HCT116 (cell line): ENCODE measurements at regions not wholly inside any gene's neighbourhood (a gene's known extent, or its start where the extent isn't known, plus 50 kb on each side); places are given as distances from the start of the nearest gene placed in this dataset.

Experiments used
- CBX3 ChIP-seq: IDR thresholded peaks from 2 replicates; pipeline ENCODE4 v1.6.1; 2012; ENCODE audit warnings: low read depth
- CEBPB ChIP-seq: IDR thresholded peaks from 2 replicates; pipeline ENCODE4 v1.6.1; 2012; ENCODE audit warnings: low read depth
- ELF1 ChIP-seq: IDR thresholded peaks from 2 replicates; pipeline ENCODE4 v1.6.1; 2012; ENCODE audit warnings: low read depth, borderline replicate concordance
- EZH2 ChIP-seq: fragments of 200-600 bp; sonication (generic); IDR thresholded peaks from 2 replicates; pipeline ENCODE4 v1.6.1; 2017; ENCODE audit warnings: antibody characterized with exemption, mixed run types
- POLR2A ChIP-seq: IDR thresholded peaks from 2 replicates; pipeline ENCODE4 v1.7.0; 2011; ENCODE audit warnings: borderline replicate concordance; ENCODE audit not compliant: insufficient read depth, insufficient read length; ENCODE audit errors: extremely low read depth
- POLR2AphosphoS5 ChIP-seq: IDR thresholded peaks from 2 replicates; pipeline ENCODE4 v1.6.1; 2011; ENCODE audit warnings: mild to moderate bottlenecking, low read depth, low read length, moderate library complexity
- SP1 ChIP-seq: IDR thresholded peaks from 2 replicates; pipeline ENCODE4 v1.6.1; 2012; ENCODE audit warnings: low read depth
- TCF7L2 ChIP-seq: IDR thresholded peaks from 2 replicates; pipeline ENCODE4 v1.7.0; 2011; ENCODE audit warnings: borderline replicate concordance, inconsistent platforms; ENCODE audit not compliant: insufficient read depth, insufficient read length; ENCODE audit errors: extremely low read depth
- TF ChIP-seq, protein P1 (sequence below), 3 experiments: fragments of 200-600 bp in 1 of 3; sonication (generic) in 1 of 3; IDR thresholded peaks in 2 of 3; conservative IDR thresholded peaks in 1 of 3; 2 replicates each; pipeline ENCODE4 v1.5.1; 2012 to 2017; ENCODE audit warnings: low read depth in 2 of 3, low read length in 2 of 3, antibody characterized with exemption in 1 of 3, borderline replicate concordance in 1 of 3, control low read depth in 1 of 3, mild to moderate bottlenecking in 1 of 3, mixed read lengths in 1 of 3, mixed run types in 1 of 3, moderate library complexity in 1 of 3; ENCODE audit not compliant: insufficient read depth in 1 of 3
- TF ChIP-seq, protein P2 (sequence below): IDR thresholded peaks from 2 replicates; pipeline ENCODE4 v1.6.1; 2012

DNA sequence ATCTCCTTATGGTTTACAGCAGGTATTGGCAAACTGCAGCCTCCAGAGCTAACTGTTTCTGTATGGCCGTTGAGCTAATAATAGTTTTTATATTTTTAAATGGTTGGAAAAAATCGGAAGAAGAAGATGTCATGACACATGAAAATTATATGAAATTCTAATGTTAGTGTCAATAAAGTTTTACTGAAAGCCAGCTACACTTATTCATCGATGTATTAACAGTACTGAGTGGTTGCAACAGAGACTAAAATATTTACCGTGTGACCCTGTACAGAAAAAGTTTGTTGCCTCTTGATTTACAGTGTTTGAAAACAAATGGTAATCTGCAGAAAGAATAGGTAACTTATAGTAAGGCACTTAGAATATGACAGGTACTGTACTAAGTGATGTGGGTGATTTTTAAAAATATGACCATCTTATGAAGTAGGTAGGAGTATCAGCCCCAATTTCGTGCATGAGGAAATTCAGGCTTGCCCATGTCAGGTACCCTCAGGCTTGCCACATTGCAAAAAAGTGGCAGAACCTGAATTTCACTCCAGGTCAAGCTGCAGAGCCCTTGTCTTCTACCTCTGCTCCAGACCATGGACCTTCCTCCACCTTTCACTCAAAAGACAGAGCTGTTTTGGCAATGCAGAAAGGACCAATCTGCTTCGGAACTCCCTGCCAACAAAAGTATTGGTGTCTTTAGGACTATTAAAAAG is 311.9 kb upstream of the RUNX1 start:
- TF ChIP-seq CBX3: no peak
- TF ChIP-seq POLR2AphosphoS5: no peak
- TF ChIP-seq, protein P1, sequence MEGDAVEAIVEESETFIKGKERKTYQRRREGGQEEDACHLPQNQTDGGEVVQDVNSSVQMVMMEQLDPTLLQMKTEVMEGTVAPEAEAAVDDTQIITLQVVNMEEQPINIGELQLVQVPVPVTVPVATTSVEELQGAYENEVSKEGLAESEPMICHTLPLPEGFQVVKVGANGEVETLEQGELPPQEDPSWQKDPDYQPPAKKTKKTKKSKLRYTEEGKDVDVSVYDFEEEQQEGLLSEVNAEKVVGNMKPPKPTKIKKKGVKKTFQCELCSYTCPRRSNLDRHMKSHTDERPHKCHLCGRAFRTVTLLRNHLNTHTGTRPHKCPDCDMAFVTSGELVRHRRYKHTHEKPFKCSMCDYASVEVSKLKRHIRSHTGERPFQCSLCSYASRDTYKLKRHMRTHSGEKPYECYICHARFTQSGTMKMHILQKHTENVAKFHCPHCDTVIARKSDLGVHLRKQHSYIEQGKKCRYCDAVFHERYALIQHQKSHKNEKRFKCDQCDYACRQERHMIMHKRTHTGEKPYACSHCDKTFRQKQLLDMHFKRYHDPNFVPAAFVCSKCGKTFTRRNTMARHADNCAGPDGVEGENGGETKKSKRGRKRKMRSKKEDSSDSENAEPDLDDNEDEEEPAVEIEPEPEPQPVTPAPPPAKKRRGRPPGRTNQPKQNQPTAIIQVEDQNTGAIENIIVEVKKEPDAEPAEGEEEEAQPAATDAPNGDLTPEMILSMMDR (IDR thresholded peaks at IDR 0.05 in 2 of 3, conservative IDR thresholded peaks at IDR 0.05 in 1 of 3; ENCODE audit: borderline replicate concordance in 1 of 3, insufficient read depth in 1 of 3, low read depth in 2 of 3, low read length in 2 of 3): no peak
- TF ChIP-seq TCF7L2: no peak
- no peak for TF ChIP-seq SP1
- TF ChIP-seq, protein P2, sequence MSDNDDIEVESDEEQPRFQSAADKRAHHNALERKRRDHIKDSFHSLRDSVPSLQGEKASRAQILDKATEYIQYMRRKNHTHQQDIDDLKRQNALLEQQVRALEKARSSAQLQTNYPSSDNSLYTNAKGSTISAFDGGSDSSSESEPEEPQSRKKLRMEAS: no peak
- no peak for TF ChIP-seq CEBPB
- TF ChIP-seq ELF1: no peak
- TF ChIP-seq EZH2: no peak
- TF ChIP-seq POLR2A: no peak
